Epidermal melanocyte (primary cell): ENCODE measurements at regions not wholly inside any gene's neighbourhood (a gene's known extent, or its start where the extent isn't known, plus 50 kb on each side); places are given as distances from the start of the nearest gene placed in this dataset.
"Not testable (repeated sequence)": the region's sequence is repeated elsewhere in the genome, so short reads cannot be mapped to it uniquely, and the experiment has no call there.

Experiments
- DNase-seq: peaks from one replicate; pipeline ENCODE4 v3.0.0; 2011; ENCODE audit warnings: low spot score; ENCODE audit not compliant: insufficient read length

GRCh38 chr12:123062681-123063486 is 82.4 kb downstream of the ARL6IP4 start:
- DNase-seq, result no peak

GRCh38 chr12:123061441-123062205 is 81.1 kb downstream of the ARL6IP4 start:
- DNase-seq, result no peak

GRCh38 chr12:123059500-123059899 is 79.0 kb downstream of the ARL6IP4 start:
- no peak for DNase-seq

GRCh38 chr12:123058980-123059379 is 78.5 kb downstream of the ARL6IP4 start:
- no peak for DNase-seq

GRCh38 chr12:123058481-123058880 is 78.0 kb downstream of the ARL6IP4 start:
- no peak for DNase-seq

GRCh38 chr12:123057513-123058265 is 77.2 kb downstream of the ARL6IP4 start:
- DNase-seq, result no peak

GRCh38 chr12:123056709-123057108 is 76.2 kb downstream of the ARL6IP4 start:
- no peak for DNase-seq

- DNase-seq, result no peak
These were observed 75.6 kb downstream of the ARL6IP4 start for GRCh38 chr12:123056053-123056452.

- DNase-seq, result no peak
These were observed 74.8 kb downstream of the ARL6IP4 start for GRCh38 chr12:123055281-123055766.

GRCh38 chr12:123054371-123054770 is 73.9 kb downstream of the ARL6IP4 start:
- DNase-seq, result no peak

GRCh38 chr12:123051556-123051955 is 71.1 kb downstream of the ARL6IP4 start:
- DNase-seq, result no peak

- no peak for DNase-seq
These were observed 70.4 kb downstream of the ARL6IP4 start for GRCh38 chr12:123050913-123051312.

GRCh38 chr12:123050331-123050831 is 69.9 kb downstream of the ARL6IP4 start:
- no peak for DNase-seq

- no peak for DNase-seq
These were observed 69.1 kb downstream of the ARL6IP4 start for GRCh38 chr12:123049398-123050240.

GRCh38 chr12:123047892-123048291 is 67.4 kb downstream of the ARL6IP4 start:
- not testable (repeated sequence) for DNase-seq

GRCh38 chr12:123047289-123047688 is 66.8 kb downstream of the ARL6IP4 start:
- no peak for DNase-seq

- DNase-seq, result no peak
These were observed 66.0 kb downstream of the ARL6IP4 start for GRCh38 chr12:123046431-123046830.

- DNase-seq, result no peak
These were observed 65.2 kb downstream of the ARL6IP4 start for GRCh38 chr12:123045678-123046077.

GRCh38 chr12:123044351-123044750 is 63.9 kb downstream of the ARL6IP4 start:
- no peak for DNase-seq

GRCh38 chr12:123043536-123044001 is 63.1 kb downstream of the ARL6IP4 start:
- peak; percentile 83 for DNase-seq
